Neural cell (in vitro differentiated cells): ENCODE measurements at regions not wholly inside any gene's neighbourhood (a gene's known extent, or its start where the extent isn't known, plus 50 kb on each side); places are given as distances from the start of the nearest gene placed in this dataset.

Experiments used
- H2AFZ ChIP-seq: fragments of 200-600, 300-800 bp; sonication (generic), shearing (Covaris generic); 2 replicates; pipeline ENCODE4 v1.6.0; 2014; ENCODE audit warnings: low read depth, mild to moderate bottlenecking, antibody characterized with exemption, low read length, moderate library complexity
- H3F3A ChIP-seq: fragments of 200-600 bp; shearing (Covaris generic); 2 replicates; pipeline ENCODE4 v1.6.1; 2016; ENCODE audit warnings: mild to moderate bottlenecking, moderate library complexity, mixed read lengths, antibody characterized with exemption, low read length; ENCODE audit not compliant: insufficient read depth, poor library complexity, severe bottlenecking
- H3K27ac ChIP-seq: fragments of 200-600, 300-800 bp; sonication (generic), shearing (Covaris generic); 2 replicates; pipeline ENCODE4 v1.5.1; 2014; ENCODE audit warnings: mild to moderate bottlenecking, low read length, moderate library complexity
- H3K27me3 ChIP-seq: fragments of 300-800, 200-600 bp; sonication (generic), shearing (Covaris generic); 2 replicates; pipeline ENCODE4 v1.6.0; 2014; ENCODE audit warnings: mild to moderate bottlenecking, low read depth, low read length, moderate library complexity; ENCODE audit not compliant: insufficient read depth
- H3K36me3 ChIP-seq: fragments of 300-800, 200-600 bp; sonication (generic), shearing (Covaris generic); 2 replicates; pipeline ENCODE4 v1.5.1; 2014; ENCODE audit warnings: mild to moderate bottlenecking, antibody characterized with exemption, low read length, moderate library complexity; ENCODE audit not compliant: insufficient read depth
- H3K4me2 ChIP-seq: fragments of 300-800, 200-600 bp; sonication (generic), shearing (Covaris generic); 2 replicates; pipeline ENCODE4 v1.6.0; 2014; ENCODE audit warnings: mild to moderate bottlenecking, low read length
- H3K4me3 ChIP-seq: fragments of 300-800, 200-600 bp; sonication (generic), shearing (Covaris generic); 2 replicates; pipeline ENCODE4 v1.5.1; 2014; ENCODE audit warnings: mild to moderate bottlenecking, low read length, moderate library complexity
- H3K79me2 ChIP-seq: fragments of 200-600 bp; shearing (Covaris generic); replicated peaks from 2 replicates; pipeline ENCODE4 v1.6.0; 2014; ENCODE audit warnings: mild to moderate bottlenecking, low read length, moderate library complexity; ENCODE audit not compliant: insufficient read depth
- H3K9ac ChIP-seq: fragments of 300-800, 200-600 bp; sonication (generic), shearing (Covaris generic); 2 replicates; pipeline ENCODE4 v1.6.1; 2016; ENCODE audit warnings: mild to moderate bottlenecking, low read length, mixed read lengths
- H3K9me2 ChIP-seq: fragments of 200-600 bp; shearing (Covaris generic); 2 replicates; pipeline ENCODE4 v1.6.1; 2016; ENCODE audit warnings: mild to moderate bottlenecking, low read length, mixed read lengths; ENCODE audit not compliant: insufficient read depth
- H3K9me3 ChIP-seq: fragments of 200-600, 300-800 bp; sonication (generic), shearing (Covaris generic); 2 replicates; pipeline ENCODE4 v1.6.1; 2016; ENCODE audit warnings: mild to moderate bottlenecking, mixed run types, low read length, moderate library complexity, mixed read lengths
- H4K20me1 ChIP-seq: fragments of 200-600 bp; shearing (Covaris generic); 2 replicates; pipeline ENCODE4 v1.6.1; 2016; ENCODE audit warnings: mild to moderate bottlenecking, mixed run types; ENCODE audit not compliant: insufficient read depth
- EP300 ChIP-seq: fragments of 450-650 bp; conservative IDR thresholded peaks from 2 replicates; pipeline ENCODE4 v1.6.1; 2014; ENCODE audit warnings: antibody characterized with exemption, mild to moderate bottlenecking, moderate library complexity; ENCODE audit not compliant: poor library complexity, severe bottlenecking
- EZH2 ChIP-seq: fragments of 200-600, 300-800 bp; shearing (Covaris generic), sonication (generic); IDR thresholded peaks from 2 replicates; pipeline ENCODE4 v1.6.1; 2014; ENCODE audit warnings: antibody characterized with exemption, low read length, borderline replicate concordance, mild to moderate bottlenecking; ENCODE audit not compliant: insufficient read depth, poor library complexity, severe bottlenecking
- MXI1 ChIP-seq: fragments of 450-650 bp; conservative IDR thresholded peaks from 2 replicates; pipeline ENCODE4 v1.6.1; 2014; ENCODE audit warnings: antibody characterized with exemption, mild to moderate bottlenecking; ENCODE audit not compliant: poor library complexity, severe bottlenecking
- POLR2AphosphoS5 ChIP-seq: IDR thresholded peaks from 2 replicates; pipeline ENCODE4 v1.6.1; 2012
- RAD21 ChIP-seq: fragments of 450-650 bp; conservative IDR thresholded peaks from 2 replicates; pipeline ENCODE4 v1.6.1; 2014; ENCODE audit warnings: antibody characterized with exemption, mild to moderate bottlenecking, moderate library complexity
- SMC3 ChIP-seq: fragments of 450-650 bp; conservative IDR thresholded peaks from 2 replicates; pipeline ENCODE4 v1.6.1; 2014; ENCODE audit warnings: antibody characterized with exemption, mild to moderate bottlenecking, moderate library complexity; ENCODE audit not compliant: poor library complexity
- TAF1 ChIP-seq: IDR thresholded peaks from 2 replicates; pipeline ENCODE4 v1.6.1; 2012; ENCODE audit warnings: low read depth
- TF ChIP-seq, protein P1 (sequence below): IDR thresholded peaks from 2 replicates; pipeline ENCODE4 v1.6.1; 2012; ENCODE audit warnings: borderline replicate concordance
- TF ChIP-seq, protein P2 (sequence below): fragments of 450-650 bp; IDR thresholded peaks from 2 replicates; pipeline ENCODE4 v1.5.1; 2014; ENCODE audit warnings: antibody characterized with exemption, mild to moderate bottlenecking, moderate library complexity; ENCODE audit not compliant: poor library complexity, severe bottlenecking

DNA sequence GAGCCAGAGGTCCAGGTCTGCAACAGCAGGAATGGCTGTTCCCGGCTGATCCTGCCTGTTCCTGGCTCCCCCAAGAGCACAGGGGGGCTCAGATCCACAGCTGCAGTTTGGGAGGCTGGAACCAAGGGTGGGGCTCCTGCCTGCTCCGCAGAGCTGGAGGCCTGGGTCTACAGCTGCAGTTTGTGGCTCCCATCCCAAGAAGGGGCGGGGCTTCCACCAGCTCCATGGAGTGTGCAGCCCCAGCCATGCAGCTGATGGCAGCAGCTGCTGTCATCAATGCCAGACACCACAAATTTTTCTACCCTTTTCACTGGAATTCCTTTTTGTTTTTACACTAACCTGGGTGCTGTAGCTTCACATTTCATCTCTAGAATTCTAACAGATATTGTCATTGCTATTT, 135.4 kb upstream of the KIF2B start:
- H3K27ac ChIP-seq, result no peak overlapping the region
- H3F3A ChIP-seq, result no peaks in the 10 kb centered on the region
- no peak for TF ChIP-seq RAD21
- TF ChIP-seq TAF1, result no peak
- TF ChIP-seq SMC3, result no peak
- no peak for TF ChIP-seq MXI1
- no peak for TF ChIP-seq EZH2
- TF ChIP-seq, protein P1, sequence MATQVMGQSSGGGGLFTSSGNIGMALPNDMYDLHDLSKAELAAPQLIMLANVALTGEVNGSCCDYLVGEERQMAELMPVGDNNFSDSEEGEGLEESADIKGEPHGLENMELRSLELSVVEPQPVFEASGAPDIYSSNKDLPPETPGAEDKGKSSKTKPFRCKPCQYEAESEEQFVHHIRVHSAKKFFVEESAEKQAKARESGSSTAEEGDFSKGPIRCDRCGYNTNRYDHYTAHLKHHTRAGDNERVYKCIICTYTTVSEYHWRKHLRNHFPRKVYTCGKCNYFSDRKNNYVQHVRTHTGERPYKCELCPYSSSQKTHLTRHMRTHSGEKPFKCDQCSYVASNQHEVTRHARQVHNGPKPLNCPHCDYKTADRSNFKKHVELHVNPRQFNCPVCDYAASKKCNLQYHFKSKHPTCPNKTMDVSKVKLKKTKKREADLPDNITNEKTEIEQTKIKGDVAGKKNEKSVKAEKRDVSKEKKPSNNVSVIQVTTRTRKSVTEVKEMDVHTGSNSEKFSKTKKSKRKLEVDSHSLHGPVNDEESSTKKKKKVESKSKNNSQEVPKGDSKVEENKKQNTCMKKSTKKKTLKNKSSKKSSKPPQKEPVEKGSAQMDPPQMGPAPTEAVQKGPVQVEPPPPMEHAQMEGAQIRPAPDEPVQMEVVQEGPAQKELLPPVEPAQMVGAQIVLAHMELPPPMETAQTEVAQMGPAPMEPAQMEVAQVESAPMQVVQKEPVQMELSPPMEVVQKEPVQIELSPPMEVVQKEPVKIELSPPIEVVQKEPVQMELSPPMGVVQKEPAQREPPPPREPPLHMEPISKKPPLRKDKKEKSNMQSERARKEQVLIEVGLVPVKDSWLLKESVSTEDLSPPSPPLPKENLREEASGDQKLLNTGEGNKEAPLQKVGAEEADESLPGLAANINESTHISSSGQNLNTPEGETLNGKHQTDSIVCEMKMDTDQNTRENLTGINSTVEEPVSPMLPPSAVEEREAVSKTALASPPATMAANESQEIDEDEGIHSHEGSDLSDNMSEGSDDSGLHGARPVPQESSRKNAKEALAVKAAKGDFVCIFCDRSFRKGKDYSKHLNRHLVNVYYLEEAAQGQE, result no peak
- TF ChIP-seq EP300, result no peak
- no peak for TF ChIP-seq POLR2AphosphoS5
- TF ChIP-seq, protein P2, sequence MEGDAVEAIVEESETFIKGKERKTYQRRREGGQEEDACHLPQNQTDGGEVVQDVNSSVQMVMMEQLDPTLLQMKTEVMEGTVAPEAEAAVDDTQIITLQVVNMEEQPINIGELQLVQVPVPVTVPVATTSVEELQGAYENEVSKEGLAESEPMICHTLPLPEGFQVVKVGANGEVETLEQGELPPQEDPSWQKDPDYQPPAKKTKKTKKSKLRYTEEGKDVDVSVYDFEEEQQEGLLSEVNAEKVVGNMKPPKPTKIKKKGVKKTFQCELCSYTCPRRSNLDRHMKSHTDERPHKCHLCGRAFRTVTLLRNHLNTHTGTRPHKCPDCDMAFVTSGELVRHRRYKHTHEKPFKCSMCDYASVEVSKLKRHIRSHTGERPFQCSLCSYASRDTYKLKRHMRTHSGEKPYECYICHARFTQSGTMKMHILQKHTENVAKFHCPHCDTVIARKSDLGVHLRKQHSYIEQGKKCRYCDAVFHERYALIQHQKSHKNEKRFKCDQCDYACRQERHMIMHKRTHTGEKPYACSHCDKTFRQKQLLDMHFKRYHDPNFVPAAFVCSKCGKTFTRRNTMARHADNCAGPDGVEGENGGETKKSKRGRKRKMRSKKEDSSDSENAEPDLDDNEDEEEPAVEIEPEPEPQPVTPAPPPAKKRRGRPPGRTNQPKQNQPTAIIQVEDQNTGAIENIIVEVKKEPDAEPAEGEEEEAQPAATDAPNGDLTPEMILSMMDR, result no peak
- H3K4me3 ChIP-seq, result no peak overlapping the region
- no peak overlapping the region for H3K4me2 ChIP-seq
- no peaks in the 10 kb centered on the region for H3K27me3 ChIP-seq
- H3K9ac ChIP-seq, result no peak overlapping the region
- no peaks in the 10 kb centered on the region for H3K9me2 ChIP-seq
- H2AFZ ChIP-seq, result no peak overlapping the region
- no peaks in the 10 kb centered on the region for H4K20me1 ChIP-seq
- no peaks in the 10 kb centered on the region for H3K79me2 ChIP-seq
- no peaks in the 10 kb centered on the region for H3K36me3 ChIP-seq
- no peaks in the 10 kb centered on the region for H3K9me3 ChIP-seq

DNA sequence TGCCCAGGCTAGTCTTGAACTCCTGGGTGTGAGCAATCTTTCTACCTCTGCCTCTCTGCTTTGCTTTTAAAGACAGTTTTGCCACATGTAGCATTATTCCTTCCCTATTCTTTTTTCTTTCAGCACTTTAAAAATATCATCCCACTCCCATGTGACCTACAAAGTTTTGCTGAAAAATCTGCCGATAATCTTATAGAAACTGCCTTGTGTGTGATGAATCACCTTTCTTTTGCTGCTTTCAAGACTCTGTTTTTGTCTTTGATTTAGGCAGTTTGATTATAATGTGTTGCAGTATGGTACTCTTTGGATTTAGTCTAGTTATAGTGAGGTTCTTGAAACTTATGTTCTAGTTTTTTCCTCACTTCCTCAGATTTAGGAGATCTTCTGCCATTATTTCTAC, 142.0 kb upstream of the KIF2B start:
- Histone ChIP-seq H3K79me2 (no peaks in the 10 kb centered on the region), H3K27me3 (no peaks in the 10 kb centered on the region), H3K9me2 (no peaks in the 10 kb centered on the region), H3K27ac (no peak overlapping the region), H3K4me2 (no peak overlapping the region), H3K36me3 (no peaks in the 10 kb centered on the region), H2AFZ (no peak overlapping the region), H3K9me3 (no peaks in the 10 kb centered on the region), H3K4me3 (no peak overlapping the region), H4K20me1 (no peaks in the 10 kb centered on the region), H3F3A (no peaks in the 10 kb centered on the region), H3K9ac (no peak overlapping the region)
- TF ChIP-seq SMC3 (no peak), TAF1 (no peak), EZH2 (no peak), MXI1 (no peak), RAD21 (no peak), POLR2AphosphoS5 (no peak), EP300 (no peak)
- TF ChIP-seq, protein P1, result no peak
- TF ChIP-seq, protein P2, result no peak
